Activated gamma-delta T cell (primary cell): ENCODE measurements at regions not wholly inside any gene's neighbourhood (a gene's known extent, or its start where the extent isn't known, plus 50 kb on each side); places are given as distances from the start of the nearest gene placed in this dataset.
"Not testable (repeated sequence)": the region's sequence is repeated elsewhere in the genome, so short reads cannot be mapped to it uniquely, and the experiment has no call there.

ENCODE experiments used
- DNase-seq: peaks from one replicate; lab custom pipeline; 2025; lab: John Stamatoyannopoulos, UW

GRCh38 chr6:164377348-164377918 lies 932.0 kb downstream of the C6orf118 start:
- no peak for DNase-seq

GRCh38 chr6:164370773-164371172 lies 938.6 kb downstream of the C6orf118 start:
- DNase-seq, result no peak

- no peak for DNase-seq
Observed at GRCh38 chr6:164359441-164359840, 944.9 kb downstream of the QKI start.

GRCh38 chr6:164359036-164359435 lies 944.5 kb downstream of the QKI start:
- no peak for DNase-seq

DNA sequence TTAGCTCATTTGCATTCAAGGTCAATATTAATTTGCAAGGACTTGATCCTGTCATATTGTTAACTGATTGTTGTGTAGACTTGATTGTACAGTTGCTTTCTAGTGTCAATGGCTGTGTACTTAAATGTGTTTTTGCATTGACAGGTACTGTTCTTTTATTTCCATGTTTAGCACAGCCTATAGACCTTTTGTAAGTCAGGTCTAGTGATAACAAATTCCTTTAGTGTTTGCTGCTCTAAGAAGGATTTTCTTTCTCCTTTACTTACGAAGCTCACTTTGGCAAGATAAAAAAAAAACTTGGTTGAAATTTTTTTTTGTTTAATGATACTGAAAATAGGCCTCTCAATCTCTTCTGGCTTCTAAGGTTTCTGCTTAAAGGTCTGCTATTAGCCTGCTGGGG lies 942.3 kb downstream of the QKI start:
- no peak for DNase-seq

DNA sequence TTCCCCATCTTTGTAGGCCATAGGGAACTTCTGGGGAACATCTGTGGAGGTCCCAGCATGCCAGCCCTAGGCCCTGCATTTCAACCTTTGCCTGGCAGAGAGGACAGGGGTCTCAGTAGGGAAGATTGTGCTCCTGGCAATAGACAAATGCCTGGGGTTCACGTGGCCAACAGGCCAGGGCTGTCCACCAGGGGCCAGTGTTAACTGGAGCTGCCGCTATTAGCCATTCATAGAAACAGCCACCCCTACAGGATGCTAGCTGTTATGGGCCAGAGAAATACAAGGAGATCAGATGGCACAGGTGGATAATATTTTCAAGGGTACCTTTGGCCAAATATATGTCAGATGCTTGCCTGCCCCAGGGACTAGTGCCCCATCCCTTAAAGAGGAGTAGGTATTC lies 932.9 kb downstream of the QKI start:
- DNase-seq, result no peak

DNA sequence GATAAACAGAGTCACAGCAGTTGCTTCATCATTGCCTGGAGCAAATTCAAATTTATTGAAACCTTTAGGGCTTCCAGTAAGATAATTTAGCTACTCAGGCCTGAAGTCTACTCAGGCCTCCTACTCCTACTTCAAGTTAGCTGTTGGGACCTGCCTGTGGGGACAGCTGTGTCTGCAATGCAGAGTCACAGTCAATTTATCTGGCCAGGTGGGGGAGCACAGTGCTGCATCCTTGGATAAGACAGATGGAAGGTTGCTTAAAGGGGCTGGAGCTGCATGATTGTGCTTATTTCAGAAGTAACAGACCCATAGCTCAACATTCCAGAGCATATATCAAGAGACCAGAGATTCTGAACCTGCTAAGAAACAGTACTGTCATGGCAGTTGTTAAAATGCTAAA lies 932.1 kb downstream of the QKI start:
- no peak for DNase-seq

- DNase-seq, result no peak
Observed at GRCh38 chr6:164345806-164346496, 931.4 kb downstream of the QKI start.

DNA sequence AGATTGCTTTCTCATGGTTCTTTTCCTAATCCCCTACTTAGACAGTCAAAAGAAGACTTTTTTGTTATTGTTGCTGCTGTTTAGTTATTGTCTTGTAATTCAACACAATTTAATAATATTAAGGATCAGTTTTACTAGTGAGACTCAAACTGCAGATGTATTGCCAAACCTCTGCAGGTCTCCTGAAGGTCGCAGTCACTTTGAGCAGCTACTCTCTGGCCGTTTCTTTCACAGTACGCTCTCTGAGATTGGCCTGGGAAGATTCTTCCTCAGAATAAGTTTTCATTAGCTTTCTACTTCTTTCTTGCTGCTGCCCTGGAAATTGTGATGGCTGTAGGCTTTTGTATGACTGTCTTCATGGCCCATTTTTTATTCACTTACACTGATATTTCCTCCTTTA lies 930.8 kb downstream of the QKI start:
- DNase-seq, result no peak

GRCh38 chr6:164344801-164345291 lies 930.3 kb downstream of the QKI start:
- DNase-seq, result no peak

DNA sequence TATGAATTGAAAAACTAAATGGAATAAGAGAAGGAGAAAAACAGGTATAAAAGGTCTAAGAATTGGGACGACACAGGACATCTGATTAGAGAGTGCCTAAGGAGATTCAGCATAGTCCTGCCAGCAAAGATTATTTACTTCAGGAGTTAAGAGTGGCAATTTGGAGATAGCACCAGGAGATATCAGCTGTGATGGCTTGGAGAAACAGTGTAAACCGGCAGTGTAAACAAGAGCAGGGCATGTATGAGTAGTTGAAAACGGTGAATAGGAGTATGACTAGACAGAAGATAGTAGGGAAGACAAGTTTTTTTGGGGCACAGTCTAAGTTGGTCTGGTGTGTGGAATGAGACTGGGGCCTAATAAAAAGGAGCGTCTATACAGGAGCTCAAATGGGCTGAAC lies 924.9 kb downstream of the QKI start:
- not testable (repeated sequence) for DNase-seq

- no peak for DNase-seq
Observed at GRCh38 chr6:164337925-164338397, 923.4 kb downstream of the QKI start.

DNA sequence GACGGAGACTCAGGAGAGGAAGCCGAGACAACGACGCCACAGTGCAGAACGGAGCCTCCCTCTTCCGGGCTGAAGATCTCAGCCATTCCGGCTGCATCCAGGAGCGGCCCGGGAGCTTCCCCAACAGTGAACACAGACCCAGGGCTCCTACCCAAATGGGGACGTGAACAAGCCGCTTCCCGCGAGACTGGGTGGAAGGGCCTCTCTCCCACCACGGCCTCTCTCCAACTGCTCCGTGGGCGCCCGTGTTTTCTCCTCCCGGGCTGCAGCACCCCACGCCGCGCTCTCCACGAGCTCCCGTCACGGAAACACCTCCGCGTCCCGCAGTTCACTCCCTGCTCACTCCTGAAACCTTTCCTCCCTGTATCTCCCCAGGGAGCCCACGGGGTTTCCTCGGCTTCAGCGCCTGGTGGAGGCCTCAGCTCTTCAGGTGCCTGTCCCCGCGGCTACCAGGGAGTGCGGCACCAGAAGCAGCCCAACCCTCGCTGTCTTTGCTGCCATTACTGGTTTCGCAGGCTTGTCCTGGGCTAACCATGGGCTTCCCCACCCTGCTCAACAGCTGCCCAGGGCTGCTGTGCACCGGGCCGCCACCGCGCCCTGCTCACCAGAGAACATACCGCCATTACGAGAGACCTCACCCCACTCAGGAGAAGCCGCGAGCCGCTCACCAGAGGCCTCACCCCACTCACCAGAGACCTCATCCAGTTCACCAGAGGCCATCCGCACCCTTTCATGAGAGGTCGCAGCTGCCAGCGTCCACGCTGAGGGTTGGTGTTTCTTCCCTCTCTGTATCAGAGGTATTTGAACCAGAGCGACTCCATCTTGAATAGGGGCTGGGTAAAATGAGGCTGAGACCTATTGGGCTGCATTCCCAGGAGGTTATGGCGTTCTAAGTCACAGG lies 922.8 kb downstream of the QKI start:
- DNase-seq, result no peak

- no peak for DNase-seq
Observed at GRCh38 chr6:164336455-164336854, 921.9 kb downstream of the QKI start.

GRCh38 chr6:164331026-164331425 lies 916.5 kb downstream of the QKI start:
- DNase-seq, result no peak

GRCh38 chr6:164325168-164325567 lies 910.6 kb downstream of the QKI start:
- no peak for DNase-seq

DNA sequence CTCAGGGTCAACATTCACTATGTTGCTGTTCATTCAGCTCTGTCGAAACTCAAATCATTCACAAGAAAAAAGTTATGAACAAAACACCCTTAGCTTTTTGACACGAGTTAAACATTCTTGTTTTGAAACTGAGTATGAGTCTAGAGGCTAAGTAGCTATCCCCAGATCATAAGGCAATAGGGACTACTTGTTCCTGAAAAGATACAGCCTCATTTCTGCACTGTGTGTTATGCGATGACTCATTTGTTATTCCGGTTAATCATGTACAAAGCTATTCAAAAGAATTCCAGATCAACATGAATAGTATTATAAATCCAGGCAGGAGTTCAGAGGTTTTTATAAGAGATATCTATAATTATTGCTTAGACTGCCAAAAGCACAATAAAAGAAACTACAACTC lies 908.0 kb downstream of the QKI start:
- DNase-seq, result no peak

GRCh38 chr6:164321297-164321696 lies 906.8 kb downstream of the QKI start:
- DNase-seq, result no peak

DNA sequence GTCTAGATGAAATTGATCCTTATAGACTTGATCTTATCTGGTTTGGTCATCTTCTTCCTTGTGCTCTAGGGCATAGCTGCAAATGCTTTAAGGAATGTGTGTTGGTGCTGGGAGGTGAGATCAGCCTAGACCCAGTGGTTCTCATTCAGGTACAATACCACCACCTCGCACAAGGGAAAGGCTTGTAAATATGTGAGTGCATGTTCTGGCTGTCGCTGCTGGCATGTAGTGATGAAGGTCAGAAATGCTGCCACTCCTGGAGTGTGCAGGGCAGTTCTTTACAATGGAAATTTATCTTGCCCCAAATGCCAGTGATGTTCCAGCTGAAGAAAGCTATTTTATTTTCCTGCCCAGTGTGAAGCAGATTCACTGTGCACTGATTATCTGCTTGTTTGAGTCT lies 900.9 kb downstream of the QKI start:
- DNase-seq, result no peak

- DNase-seq, result no peak
Observed at GRCh38 chr6:164308339-164308738, 893.8 kb downstream of the QKI start.

DNA sequence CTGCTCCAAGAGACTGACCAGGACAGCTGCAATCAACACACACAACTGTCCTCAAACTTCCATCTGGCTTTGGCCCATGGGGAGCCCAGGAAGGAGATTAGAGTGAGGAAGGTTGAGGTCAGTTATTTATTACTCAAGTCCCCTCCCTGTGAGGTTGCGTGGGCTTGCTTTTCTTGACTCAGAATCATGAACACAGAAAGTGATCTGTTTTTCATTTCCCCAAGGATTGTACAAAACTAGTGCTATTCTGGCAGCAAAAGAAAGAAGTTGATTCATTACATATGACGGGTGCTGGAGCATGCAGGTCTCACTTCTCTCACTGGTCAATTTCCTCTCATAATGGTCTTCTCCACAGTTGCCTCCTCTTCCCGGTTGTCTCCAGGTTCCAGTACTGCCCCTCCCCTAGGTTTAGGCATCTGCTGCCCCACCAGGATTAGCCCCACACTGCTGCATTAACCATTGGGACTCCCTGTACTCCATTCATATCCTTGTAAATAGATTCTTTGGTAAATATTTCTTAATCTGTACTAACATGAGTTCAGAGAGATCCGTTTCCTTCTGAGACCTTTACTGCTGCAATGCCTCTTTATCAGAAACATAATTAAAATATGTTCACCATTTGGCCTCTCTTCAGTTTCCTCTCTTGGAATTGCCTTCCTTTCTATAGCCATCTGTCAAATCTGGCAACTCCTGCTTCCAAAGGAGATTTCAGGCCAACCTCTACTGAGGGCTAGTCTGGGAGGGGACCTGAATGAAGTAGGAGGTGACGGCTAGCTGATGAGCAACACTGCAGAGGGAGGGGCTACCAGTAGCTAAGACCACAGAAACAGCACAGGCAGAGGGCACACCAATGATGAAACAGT lies 888.8 kb downstream of the QKI start:
- no peak for DNase-seq

DNA sequence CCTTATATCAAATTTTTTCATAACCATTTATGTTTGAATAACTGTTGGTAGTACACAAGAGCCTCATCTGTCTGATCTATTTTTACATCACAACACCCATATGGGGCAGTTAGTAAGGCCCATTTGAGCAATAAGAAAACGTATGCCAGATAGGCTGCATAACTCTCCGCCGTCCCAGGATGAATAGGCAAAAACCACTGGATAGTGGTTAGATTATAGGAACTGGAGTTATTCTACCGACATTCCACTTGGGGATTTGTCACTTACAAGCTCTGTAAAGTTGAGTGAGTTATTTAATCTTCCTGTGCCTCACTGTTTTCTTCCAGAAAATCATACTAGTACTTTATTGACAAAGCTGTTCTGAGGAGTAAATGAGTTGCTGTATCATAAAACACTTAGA lies 881.9 kb downstream of the QKI start:
- DNase-seq, result no peak
